ENCODE measurements at regions not wholly inside any gene's neighbourhood (a gene's known extent, or its start where the extent isn't known, plus 50 kb on each side); places are given as distances from the start of the nearest gene placed in this dataset.
A peak's percentile ranks its signal among the peaks of the same experiment; 100 is the strongest.
"Not testable (repeated sequence)": the region's sequence is repeated elsewhere in the genome, so short reads cannot be mapped to it uniquely, and the experiment has no call there.

DNA sequence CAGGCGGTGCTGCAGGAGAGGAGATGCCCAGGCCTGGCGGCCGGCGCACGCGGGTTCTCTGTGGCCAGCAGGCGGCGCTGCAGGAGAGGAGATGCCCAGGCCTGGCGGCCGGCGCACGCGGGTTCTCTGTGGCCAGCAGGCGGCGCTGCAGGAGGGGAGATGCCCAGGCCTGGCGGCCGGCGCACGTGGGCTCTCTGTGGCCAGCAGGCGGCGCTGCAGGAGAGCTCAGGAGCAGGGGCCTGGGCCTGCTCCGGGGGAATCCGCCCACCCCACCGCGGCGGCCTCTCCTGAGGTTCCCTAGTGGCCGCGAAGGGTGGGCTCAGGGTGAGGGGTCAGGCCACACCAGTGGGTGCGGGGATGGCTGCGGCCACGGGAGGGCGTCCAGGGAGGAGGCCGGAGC is 75.9 kb downstream of the OR4F16 start:
- DNase-seq; H3K9me3 Mint-ChIP-seq; H3K4me1 Mint-ChIP-seq; H3K27ac Mint-ChIP-seq; H3K36me3 Mint-ChIP-seq; ATAC-seq (ENCODE audit: low read depth in 2 of 2); H3K27me3 Mint-ChIP-seq; H3K4me3 Mint-ChIP-seq: not testable (repeated sequence)

DNA sequence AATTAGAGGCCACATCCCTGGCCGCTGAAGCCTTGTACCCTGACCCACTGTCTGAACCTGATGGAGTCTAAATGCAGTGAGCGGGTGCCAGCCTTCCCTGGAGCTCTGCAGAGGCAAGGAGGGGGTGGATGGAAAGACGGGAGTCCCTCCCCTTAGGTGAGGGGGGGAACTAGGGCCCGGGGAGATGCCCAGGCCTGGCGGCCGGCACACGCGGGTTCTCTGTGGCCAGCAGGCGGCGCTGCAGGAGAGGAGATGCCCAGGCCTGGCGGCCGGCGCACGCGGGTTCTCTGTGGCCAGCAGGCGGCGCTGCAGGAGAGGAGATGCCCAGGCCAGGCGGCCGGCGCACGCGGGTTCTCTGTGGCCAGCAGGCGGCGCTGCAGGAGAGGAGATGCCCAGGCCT is 77.3 kb downstream of the OR4F16 start:
- H3K36me3 Mint-ChIP-seq; H3K9me3 Mint-ChIP-seq; H3K27ac Mint-ChIP-seq; ATAC-seq (ENCODE audit: low read depth in 2 of 2); H3K27me3 Mint-ChIP-seq; H3K4me1 Mint-ChIP-seq; DNase-seq; H3K4me3 Mint-ChIP-seq: not testable (repeated sequence)

DNA sequence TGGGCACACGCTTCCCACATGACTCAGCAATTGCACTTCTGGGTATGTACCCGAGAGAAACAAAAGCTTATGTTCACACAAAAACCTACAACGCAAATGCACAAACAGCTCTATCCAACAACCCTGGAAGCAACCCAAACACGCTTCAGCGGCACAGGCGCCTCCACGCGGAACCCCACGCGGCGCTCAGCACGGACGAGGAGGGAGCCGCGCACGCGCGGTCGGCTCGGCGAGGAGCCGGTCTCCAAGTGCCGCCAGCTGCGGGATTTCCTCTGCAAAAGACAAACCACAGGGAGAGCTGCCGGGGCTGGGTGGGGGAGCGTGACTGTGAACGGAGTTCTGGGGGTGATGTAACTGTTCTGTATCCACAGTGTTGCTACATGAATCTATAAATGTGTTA is 81.2 kb downstream of the OR4F16 start:
- DNase-seq; H3K36me3 Mint-ChIP-seq; H3K4me1 Mint-ChIP-seq; ATAC-seq (ENCODE audit: low read depth in 2 of 2); H3K9me3 Mint-ChIP-seq; H3K27ac Mint-ChIP-seq; H3K27me3 Mint-ChIP-seq: not testable (repeated sequence)
- peak overlapping the region in 1 of 8 donors; percentile 39 for H3K4me3 Mint-ChIP-seq

DNA sequence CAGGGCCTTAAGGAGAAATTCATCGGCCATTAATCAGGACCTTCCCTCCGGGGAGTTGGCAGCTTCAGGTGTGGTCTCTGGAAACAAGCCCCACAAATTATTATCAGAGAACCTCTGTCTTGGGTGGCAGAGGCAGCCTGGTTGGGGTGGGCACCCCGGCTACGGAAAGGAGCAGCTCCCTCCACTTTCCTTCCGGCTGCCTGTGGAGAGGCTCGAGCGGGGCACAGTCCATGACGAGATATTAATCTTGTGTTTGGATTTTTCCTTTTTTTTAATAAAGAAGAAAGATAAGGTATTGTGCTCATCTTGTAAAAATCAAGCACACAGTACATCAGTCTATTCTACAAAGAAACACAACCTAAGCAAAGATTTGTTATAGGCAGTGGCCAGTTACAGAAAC is 98.2 kb downstream of the OR4F16 start:
- not testable (repeated sequence) for H3K36me3 Mint-ChIP-seq; H3K27me3 Mint-ChIP-seq; DNase-seq; H3K4me1 Mint-ChIP-seq; H3K4me3 Mint-ChIP-seq; H3K27ac Mint-ChIP-seq; H3K9me3 Mint-ChIP-seq; ATAC-seq (ENCODE audit: low read depth in 2 of 2)

DNA sequence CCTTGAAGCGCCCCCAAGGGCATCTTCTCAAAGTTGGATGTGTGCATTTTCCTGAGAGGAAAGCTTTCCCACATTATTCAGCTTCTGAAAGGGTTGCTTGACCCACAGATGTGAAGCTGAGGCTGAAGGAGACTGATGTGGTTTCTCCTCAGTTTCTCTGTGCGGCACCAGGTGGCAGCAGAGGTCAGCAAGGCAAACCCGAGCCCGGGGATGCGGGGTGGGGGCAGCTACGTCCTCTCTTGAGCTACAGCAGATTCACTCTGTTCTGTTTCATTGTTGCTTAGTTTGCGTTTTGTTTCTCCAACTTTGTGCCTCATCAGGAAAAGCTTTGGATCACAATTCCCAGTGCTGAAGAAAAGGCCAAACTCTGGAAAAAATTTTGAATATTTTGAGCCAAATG is 100.5 kb downstream of the OR4F16 start:
- not testable (repeated sequence) for H3K27me3 Mint-ChIP-seq; H3K4me3 Mint-ChIP-seq; H3K4me1 Mint-ChIP-seq; H3K27ac Mint-ChIP-seq; H3K36me3 Mint-ChIP-seq; H3K9me3 Mint-ChIP-seq; ATAC-seq (ENCODE audit: low read depth in 2 of 2)
- DNase-seq, result peak; percentile 30
